ENCODE measurements at regions not wholly inside any gene's neighbourhood (a gene's known extent, or its start where the extent isn't known, plus 50 kb on each side); places are given as distances from the start of the nearest gene placed in this dataset.

DNA sequence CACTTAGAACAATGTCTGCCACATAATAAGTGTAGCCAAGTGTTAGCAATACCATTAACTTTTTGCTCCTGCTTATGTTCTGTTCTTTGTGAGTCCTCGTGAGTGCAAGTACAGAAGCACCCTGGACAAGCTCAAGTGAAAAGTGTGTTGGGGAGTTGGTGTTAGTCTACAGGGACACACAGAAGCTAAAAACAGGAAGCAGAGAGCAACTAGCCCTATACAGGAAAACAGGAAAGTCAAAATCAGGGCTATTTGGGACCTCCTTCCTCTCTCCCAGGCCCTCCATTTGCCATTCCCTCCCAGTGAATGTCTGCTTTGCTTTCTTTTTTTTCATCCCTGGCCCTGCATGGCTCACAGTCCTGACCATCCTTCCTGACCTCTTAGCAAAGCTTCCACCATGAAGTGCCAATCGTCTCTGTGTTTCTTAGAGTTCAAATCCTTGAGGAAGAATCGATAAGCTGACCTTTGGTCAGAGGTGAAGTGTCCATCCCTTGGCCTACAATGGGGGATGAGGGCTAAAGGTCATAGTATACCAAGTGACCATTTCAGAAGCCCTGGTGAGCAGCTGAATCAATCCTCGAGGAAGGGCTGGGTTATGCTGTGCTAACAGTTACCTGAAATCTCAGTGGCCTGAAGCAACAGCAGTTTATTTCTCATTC lies 328.2 kb downstream of the SHQ1 start:
- TF ChIP-seq, protein P1, sequence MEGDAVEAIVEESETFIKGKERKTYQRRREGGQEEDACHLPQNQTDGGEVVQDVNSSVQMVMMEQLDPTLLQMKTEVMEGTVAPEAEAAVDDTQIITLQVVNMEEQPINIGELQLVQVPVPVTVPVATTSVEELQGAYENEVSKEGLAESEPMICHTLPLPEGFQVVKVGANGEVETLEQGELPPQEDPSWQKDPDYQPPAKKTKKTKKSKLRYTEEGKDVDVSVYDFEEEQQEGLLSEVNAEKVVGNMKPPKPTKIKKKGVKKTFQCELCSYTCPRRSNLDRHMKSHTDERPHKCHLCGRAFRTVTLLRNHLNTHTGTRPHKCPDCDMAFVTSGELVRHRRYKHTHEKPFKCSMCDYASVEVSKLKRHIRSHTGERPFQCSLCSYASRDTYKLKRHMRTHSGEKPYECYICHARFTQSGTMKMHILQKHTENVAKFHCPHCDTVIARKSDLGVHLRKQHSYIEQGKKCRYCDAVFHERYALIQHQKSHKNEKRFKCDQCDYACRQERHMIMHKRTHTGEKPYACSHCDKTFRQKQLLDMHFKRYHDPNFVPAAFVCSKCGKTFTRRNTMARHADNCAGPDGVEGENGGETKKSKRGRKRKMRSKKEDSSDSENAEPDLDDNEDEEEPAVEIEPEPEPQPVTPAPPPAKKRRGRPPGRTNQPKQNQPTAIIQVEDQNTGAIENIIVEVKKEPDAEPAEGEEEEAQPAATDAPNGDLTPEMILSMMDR (IDR thresholded peaks at IDR 0.05; ENCODE audit: poor library complexity): no peak
- TF ChIP-seq EZH2 (IDR thresholded peaks at IDR 0.05; ENCODE audit: borderline replicate concordance) (no peak), EZH2phosphoT487 (IDR thresholded peaks at IDR 0.05; ENCODE audit: low read depth, severe bottlenecking, unreplicated experiment) (no peak)

Data from hepatocyte (in vitro differentiated cells).